Nephron progenitor cell (in vitro differentiated cells): ENCODE measurements at regions not wholly inside any gene's neighbourhood (a gene's known extent, or its start where the extent isn't known, plus 50 kb on each side); places are given as distances from the start of the nearest gene placed in this dataset.

Experiments
- DNase-seq: peaks from one replicate; pipeline ENCODE4 v3.0.0; 2021
- H3K27ac Mint-ChIP-seq: 2 replicates; pipeline ENCODE4 v1.8.0; 2021; ENCODE audit warnings: mild to moderate bottlenecking, moderate library complexity, mixed read lengths
- H3K27me3 Mint-ChIP-seq: 2 replicates; pipeline ENCODE4 v1.8.0; 2021; ENCODE audit warnings: mild to moderate bottlenecking, low read depth, mixed read lengths; ENCODE audit not compliant: poor library complexity
- H3K36me3 Mint-ChIP-seq: 2 replicates; pipeline ENCODE4 v1.8.0; 2021; ENCODE audit warnings: low read depth, mixed read lengths
- H3K4me1 Mint-ChIP-seq: 2 replicates; pipeline ENCODE4 v1.8.0; 2021; ENCODE audit warnings: mixed read lengths
- H3K4me3 Mint-ChIP-seq: 2 replicates; pipeline ENCODE4 v1.8.0; 2021; ENCODE audit warnings: mild to moderate bottlenecking, moderate library complexity, mixed read lengths
- H3K9me3 Mint-ChIP-seq: 2 replicates; pipeline ENCODE4 v1.8.0; 2021; ENCODE audit warnings: mild to moderate bottlenecking, moderate library complexity, mixed read lengths
- CTCF ChIP-seq: fragments of 200-600 bp; sonication (generic); IDR thresholded peaks from 2 replicates; pipeline ENCODE4 v1.5.0; 2021; ENCODE audit warnings: antibody characterized with exemption

GRCh38 chr4:59647500-59647899 lies 1552.6 kb upstream of the ADGRL3 start:
- no peak for DNase-seq
- no peak for TF ChIP-seq CTCF
- H3K27me3 Mint-ChIP-seq = no peaks in the 10 kb centered on the region
- H3K9me3 Mint-ChIP-seq = no peaks in the 10 kb centered on the region
- no peaks in the 10 kb centered on the region for H3K36me3 Mint-ChIP-seq
- H3K27ac Mint-ChIP-seq = no peak overlapping the region
- no peaks in the 10 kb centered on the region for H3K4me1 Mint-ChIP-seq
- H3K4me3 Mint-ChIP-seq = no peak overlapping the region

GRCh38 chr4:59650861-59651260 lies 1549.3 kb upstream of the ADGRL3 start:
- H3K4me3 Mint-ChIP-seq = no peak overlapping the region
- DNase-seq = no peak
- no peaks in the 10 kb centered on the region for H3K36me3 Mint-ChIP-seq
- peaks cover 4% of the 10 kb centered on the region for H3K9me3 Mint-ChIP-seq
- H3K27me3 Mint-ChIP-seq = no peaks in the 10 kb centered on the region
- TF ChIP-seq CTCF = no peak
- H3K27ac Mint-ChIP-seq = no peak overlapping the region
- no peaks in the 10 kb centered on the region for H3K4me1 Mint-ChIP-seq

GRCh38 chr4:59655996-59656395 lies 1544.1 kb upstream of the ADGRL3 start:
- Mint-ChIP-seq H3K4me1 (no peaks in the 10 kb centered on the region), H3K27me3 (no peaks in the 10 kb centered on the region), H3K27ac (no peak overlapping the region), H3K9me3 (peaks cover 24% of the 10 kb centered on the region), H3K4me3 (no peak overlapping the region), H3K36me3 (no peaks in the 10 kb centered on the region)
- DNase-seq = no peak
- TF ChIP-seq CTCF = no peak

GRCh38 chr4:59664771-59665170 lies 1535.4 kb upstream of the ADGRL3 start:
- no peaks in the 10 kb centered on the region for H3K4me1 Mint-ChIP-seq
- no peaks in the 10 kb centered on the region for H3K9me3 Mint-ChIP-seq
- H3K27me3 Mint-ChIP-seq = no peaks in the 10 kb centered on the region
- no peak overlapping the region for H3K27ac Mint-ChIP-seq
- H3K4me3 Mint-ChIP-seq = no peak overlapping the region
- TF ChIP-seq CTCF = no peak
- DNase-seq = no peak
- no peaks in the 10 kb centered on the region for H3K36me3 Mint-ChIP-seq

GRCh38 chr4:59666645-59667044 lies 1533.5 kb upstream of the ADGRL3 start:
- Mint-ChIP-seq H3K9me3 (no peaks in the 10 kb centered on the region), H3K4me1 (no peaks in the 10 kb centered on the region), H3K4me3 (no peak overlapping the region), H3K27me3 (no peaks in the 10 kb centered on the region), H3K27ac (no peak overlapping the region), H3K36me3 (no peaks in the 10 kb centered on the region)
- DNase-seq = no peak
- no peak for TF ChIP-seq CTCF

- Mint-ChIP-seq H3K27ac (no peak overlapping the region), H3K4me1 (no peaks in the 10 kb centered on the region), H3K36me3 (no peaks in the 10 kb centered on the region), H3K4me3 (no peak overlapping the region), H3K9me3 (no peaks in the 10 kb centered on the region), H3K27me3 (no peaks in the 10 kb centered on the region)
- DNase-seq = no peak
- TF ChIP-seq CTCF = no peak
Measured at GRCh38 chr4:59671037-59671436, 1529.1 kb upstream of the ADGRL3 start.
